ENCODE measurements at regions not wholly inside any gene's neighbourhood (a gene's known extent, or its start where the extent isn't known, plus 50 kb on each side); places are given as distances from the start of the nearest gene placed in this dataset.
A peak's percentile ranks its signal among the peaks of the same experiment; 100 is the strongest.

DNA sequence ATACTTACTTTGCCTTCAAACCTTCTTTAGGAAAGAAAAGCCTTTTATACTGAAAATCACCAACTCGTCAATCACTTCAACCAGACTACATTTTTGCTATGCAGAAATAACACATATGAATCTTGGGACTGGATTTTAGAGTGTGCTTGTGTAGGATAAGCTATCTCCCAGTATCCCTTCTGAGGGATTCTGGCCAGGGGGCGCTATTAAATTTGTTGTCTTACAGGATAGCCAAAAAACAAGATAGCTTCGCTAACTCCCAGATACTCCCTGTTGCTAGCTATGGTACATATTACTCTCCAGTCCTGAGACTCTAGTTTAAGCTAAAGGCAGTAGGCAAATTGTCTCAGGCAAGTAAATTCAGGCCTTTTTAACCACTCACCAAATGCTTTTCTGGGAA, 167.2 kb downstream of the LHFPL1 start:
- Mint-ChIP-seq H3K36me3 (ENCODE audit: low read depth, unreplicated experiment) (no peaks in the 10 kb centered on the region), H3K4me1 (ENCODE audit: low read depth, unreplicated experiment) (peaks cover 1% of the 10 kb centered on the region), H3K9me3 (ENCODE audit: unreplicated experiment) (peaks cover 5% of the 10 kb centered on the region), H3K27me3 (ENCODE audit: low read depth, unreplicated experiment) (no peaks in the 10 kb centered on the region), H3K4me3 (ENCODE audit: unreplicated experiment) (no peak overlapping the region), H3K27ac (ENCODE audit: unreplicated experiment) (no peak overlapping the region)
- no peak overlapping the region for H2AFZ ChIP-seq (ENCODE audit: low read depth, low read length)
- DNase-seq (ENCODE audit: low read depth) (no peak), FAIRE-seq (no peak)
- H3K4me2 ChIP-seq (ENCODE audit: low read length) = no peak overlapping the region
- H3K79me2 ChIP-seq (ENCODE audit: insufficient read depth, low read length) = no peaks in the 10 kb centered on the region
- H3K27ac ChIP-seq (ENCODE audit: low read depth, low read length) = no peak overlapping the region
- no peaks in the 10 kb centered on the region for H3K4me1 ChIP-seq (ENCODE audit: insufficient read depth, low read length)
- H3K36me3 ChIP-seq (ENCODE audit: insufficient read depth, low read length) = no peaks in the 10 kb centered on the region
- TF ChIP-seq, protein P1, sequence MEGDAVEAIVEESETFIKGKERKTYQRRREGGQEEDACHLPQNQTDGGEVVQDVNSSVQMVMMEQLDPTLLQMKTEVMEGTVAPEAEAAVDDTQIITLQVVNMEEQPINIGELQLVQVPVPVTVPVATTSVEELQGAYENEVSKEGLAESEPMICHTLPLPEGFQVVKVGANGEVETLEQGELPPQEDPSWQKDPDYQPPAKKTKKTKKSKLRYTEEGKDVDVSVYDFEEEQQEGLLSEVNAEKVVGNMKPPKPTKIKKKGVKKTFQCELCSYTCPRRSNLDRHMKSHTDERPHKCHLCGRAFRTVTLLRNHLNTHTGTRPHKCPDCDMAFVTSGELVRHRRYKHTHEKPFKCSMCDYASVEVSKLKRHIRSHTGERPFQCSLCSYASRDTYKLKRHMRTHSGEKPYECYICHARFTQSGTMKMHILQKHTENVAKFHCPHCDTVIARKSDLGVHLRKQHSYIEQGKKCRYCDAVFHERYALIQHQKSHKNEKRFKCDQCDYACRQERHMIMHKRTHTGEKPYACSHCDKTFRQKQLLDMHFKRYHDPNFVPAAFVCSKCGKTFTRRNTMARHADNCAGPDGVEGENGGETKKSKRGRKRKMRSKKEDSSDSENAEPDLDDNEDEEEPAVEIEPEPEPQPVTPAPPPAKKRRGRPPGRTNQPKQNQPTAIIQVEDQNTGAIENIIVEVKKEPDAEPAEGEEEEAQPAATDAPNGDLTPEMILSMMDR (IDR thresholded peaks at IDR 0.05; ENCODE audit: insufficient read depth, low read depth, low read length) = no peak
- no peak for TF ChIP-seq EZH2 (IDR thresholded peaks at IDR 0.05; ENCODE audit: insufficient read depth, low read length)
- H4K20me1 ChIP-seq (ENCODE audit: insufficient read depth, low read length) = no peaks in the 10 kb centered on the region
- no peaks in the 10 kb centered on the region for H3K27me3 ChIP-seq (ENCODE audit: insufficient read depth, low read length)
- no peak overlapping the region for H3K4me3 ChIP-seq (ENCODE audit: insufficient read depth, low read depth, low read length)
- no peaks in the 10 kb centered on the region for H3K9me3 ChIP-seq (ENCODE audit: insufficient read depth, low read depth, low read length)
- no peak overlapping the region for H3K9ac ChIP-seq (ENCODE audit: low read length)

DNA sequence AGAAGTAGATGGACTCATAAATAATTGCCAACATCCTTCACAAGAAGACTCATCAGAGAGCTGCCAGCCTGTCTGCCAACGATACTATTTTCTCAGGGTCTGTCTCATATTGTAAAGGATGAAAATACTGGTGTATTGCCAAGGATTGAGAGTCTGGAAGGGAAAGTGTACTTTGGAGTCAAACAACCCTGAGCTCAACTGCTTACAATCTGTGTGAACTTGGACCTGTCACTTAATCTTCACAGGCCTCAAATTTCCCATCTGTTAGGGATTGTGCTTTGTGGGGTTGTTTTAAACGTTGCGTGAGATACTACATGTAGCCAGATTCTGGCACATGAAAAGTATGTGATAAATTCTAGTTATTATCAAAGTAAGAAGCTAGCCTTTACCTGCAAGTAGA, 169.1 kb downstream of the LHFPL1 start:
- Mint-ChIP-seq H3K4me3 (ENCODE audit: unreplicated experiment) (no peak overlapping the region), H3K27me3 (ENCODE audit: low read depth, unreplicated experiment) (no peaks in the 10 kb centered on the region), H3K36me3 (ENCODE audit: low read depth, unreplicated experiment) (no peaks in the 10 kb centered on the region), H3K9me3 (ENCODE audit: unreplicated experiment) (peaks cover 5% of the 10 kb centered on the region), H3K27ac (ENCODE audit: unreplicated experiment) (no peak overlapping the region), H3K4me1 (ENCODE audit: low read depth, unreplicated experiment) (peaks cover 1% of the 10 kb centered on the region)
- FAIRE-seq (peak; percentile 80), DNase-seq (ENCODE audit: low read depth) (no peak)
- Histone ChIP-seq H3K9me3 (ENCODE audit: insufficient read depth, low read depth, low read length) (no peaks in the 10 kb centered on the region), H3K9ac (ENCODE audit: low read length) (no peak overlapping the region), H2AFZ (ENCODE audit: low read depth, low read length) (no peak overlapping the region), H3K4me1 (ENCODE audit: insufficient read depth, low read length) (no peaks in the 10 kb centered on the region), H3K27me3 (ENCODE audit: insufficient read depth, low read length) (no peaks in the 10 kb centered on the region), H3K4me3 (ENCODE audit: insufficient read depth, low read depth, low read length) (no peak overlapping the region), H3K4me2 (ENCODE audit: low read length) (no peak overlapping the region), H3K79me2 (ENCODE audit: insufficient read depth, low read length) (no peaks in the 10 kb centered on the region), H3K36me3 (ENCODE audit: insufficient read depth, low read length) (no peaks in the 10 kb centered on the region), H3K27ac (ENCODE audit: low read depth, low read length) (no peak overlapping the region), H4K20me1 (ENCODE audit: insufficient read depth, low read length) (no peaks in the 10 kb centered on the region)
- no peak for TF ChIP-seq EZH2 (IDR thresholded peaks at IDR 0.05; ENCODE audit: insufficient read depth, low read length)
- TF ChIP-seq, protein P1 (IDR thresholded peaks at IDR 0.05; ENCODE audit: insufficient read depth, low read depth, low read length) = no peak

DNA sequence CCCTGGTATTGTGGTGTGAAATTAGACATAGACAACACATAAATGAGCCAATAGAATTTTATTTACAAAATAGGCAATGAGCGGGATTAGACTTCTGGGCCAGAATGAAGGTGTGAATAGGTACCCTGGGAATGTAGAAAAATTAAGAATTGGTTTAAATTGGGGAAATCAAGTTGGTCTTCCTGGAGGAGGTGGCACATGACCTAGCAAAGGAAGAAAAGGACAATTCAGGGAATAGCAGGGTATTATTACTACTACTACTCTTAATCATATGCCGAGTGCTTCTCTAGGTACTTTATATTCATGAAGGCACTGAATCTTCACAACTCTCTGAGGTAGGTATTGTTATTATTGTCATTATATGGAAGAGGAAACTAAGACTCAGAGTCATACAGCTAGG, 202.1 kb downstream of the LHFPL1 start:
- Histone ChIP-seq H4K20me1 (ENCODE audit: insufficient read depth, low read length) (no peaks in the 10 kb centered on the region), H3K9me3 (ENCODE audit: insufficient read depth, low read depth, low read length) (no peaks in the 10 kb centered on the region), H2AFZ (ENCODE audit: low read depth, low read length) (no peak overlapping the region), H3K4me3 (ENCODE audit: insufficient read depth, low read depth, low read length) (no peak overlapping the region), H3K4me1 (ENCODE audit: insufficient read depth, low read length) (no peaks in the 10 kb centered on the region), H3K79me2 (ENCODE audit: insufficient read depth, low read length) (no peaks in the 10 kb centered on the region), H3K27me3 (ENCODE audit: insufficient read depth, low read length) (no peaks in the 10 kb centered on the region), H3K36me3 (ENCODE audit: insufficient read depth, low read length) (no peaks in the 10 kb centered on the region), H3K4me2 (ENCODE audit: low read length) (no peak overlapping the region), H3K27ac (ENCODE audit: low read depth, low read length) (no peak overlapping the region), H3K9ac (ENCODE audit: low read length) (no peak overlapping the region)
- Mint-ChIP-seq H3K4me3 (ENCODE audit: unreplicated experiment) (no peak overlapping the region), H3K9me3 (ENCODE audit: unreplicated experiment) (no peaks in the 10 kb centered on the region), H3K27ac (ENCODE audit: unreplicated experiment) (no peak overlapping the region), H3K27me3 (ENCODE audit: low read depth, unreplicated experiment) (no peaks in the 10 kb centered on the region), H3K4me1 (ENCODE audit: low read depth, unreplicated experiment) (no peaks in the 10 kb centered on the region), H3K36me3 (ENCODE audit: low read depth, unreplicated experiment) (no peaks in the 10 kb centered on the region)
- DNase-seq (ENCODE audit: low read depth) = no peak
- TF ChIP-seq, protein P1 (IDR thresholded peaks at IDR 0.05; ENCODE audit: insufficient read depth, low read depth, low read length) = no peak
- no peak for TF ChIP-seq EZH2 (IDR thresholded peaks at IDR 0.05; ENCODE audit: insufficient read depth, low read length)
- no peak for FAIRE-seq

Measured in astrocyte (in vitro differentiated cells and primary cell).